Stimulated activated CD4-positive, alpha-beta T cell treated with anti-CD3 and anti-CD28 coated beads, Interleukin-15, amount 100 ng/mL, for 48 hours (primary cell): ENCODE measurements at regions not wholly inside any gene's neighbourhood (a gene's known extent, or its start where the extent isn't known, plus 50 kb on each side); places are given as distances from the start of the nearest gene placed in this dataset.
"Not testable (repeated sequence)": the region's sequence is repeated elsewhere in the genome, so short reads cannot be mapped to it uniquely, and the experiment has no call there.

Experiments
- DNase-seq, 2 donors: peaks; one replicate each; pipeline ENCODE4 v3.0.0-alpha.2; 2020; ENCODE audit warnings: low read depth in 2 of 2

DNA sequence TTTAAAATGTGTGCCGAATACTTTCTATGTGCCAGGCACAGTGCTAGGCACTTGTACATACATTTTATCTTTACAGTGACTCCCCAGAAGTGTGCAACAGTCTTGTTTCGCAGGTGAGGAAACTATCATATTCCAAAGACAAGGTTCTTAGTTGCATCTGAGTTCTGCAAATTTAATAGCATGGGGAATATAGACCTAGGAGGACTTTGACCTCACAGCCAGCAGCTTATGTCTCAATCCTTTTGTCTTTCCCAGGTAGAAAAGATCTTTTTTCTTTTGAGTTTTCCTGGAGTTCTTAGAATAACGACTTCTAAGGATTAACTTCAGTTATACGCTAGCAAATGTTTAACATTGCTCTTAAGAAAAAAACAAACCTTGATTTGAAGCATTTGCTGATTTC is 482.8 kb upstream of the ZMIZ1 start:
- DNase-seq = no peak

DNA sequence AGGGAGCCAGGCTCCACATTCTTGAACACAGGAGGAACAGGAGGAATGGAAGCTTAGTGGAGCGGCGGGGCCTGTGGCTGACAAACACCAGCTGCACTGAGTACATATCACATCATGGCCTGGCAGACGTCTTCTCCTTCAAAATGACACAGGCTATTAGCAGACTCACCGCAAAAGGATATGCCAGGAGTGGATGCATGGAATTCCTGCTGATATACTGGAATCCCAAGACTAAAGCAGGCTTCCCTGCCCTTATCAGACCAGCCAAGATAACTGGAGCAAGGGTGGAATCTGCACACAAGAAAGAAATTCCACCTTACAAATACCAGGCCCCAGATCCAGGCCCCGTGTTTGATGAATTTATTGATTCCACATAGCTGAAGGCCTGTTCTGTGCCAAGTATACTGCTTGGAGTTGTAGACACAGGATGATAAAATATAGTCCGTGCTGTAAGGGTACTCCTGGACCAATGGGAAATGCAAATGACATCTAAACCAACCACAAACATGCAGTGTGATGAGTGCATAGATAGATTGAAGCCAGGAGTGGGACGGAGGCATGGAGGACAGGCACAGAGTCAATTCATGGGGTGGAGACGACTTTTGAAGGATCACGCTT is 480.5 kb upstream of the ZMIZ1 start:
- no peak for DNase-seq

GRCh38 chr10:78589687-78590086 is 479.1 kb upstream of the ZMIZ1 start:
- DNase-seq = no peak

- DNase-seq = no peak
Observed at GRCh38 chr10:78591066-78591465, 477.7 kb upstream of the ZMIZ1 start.

DNA sequence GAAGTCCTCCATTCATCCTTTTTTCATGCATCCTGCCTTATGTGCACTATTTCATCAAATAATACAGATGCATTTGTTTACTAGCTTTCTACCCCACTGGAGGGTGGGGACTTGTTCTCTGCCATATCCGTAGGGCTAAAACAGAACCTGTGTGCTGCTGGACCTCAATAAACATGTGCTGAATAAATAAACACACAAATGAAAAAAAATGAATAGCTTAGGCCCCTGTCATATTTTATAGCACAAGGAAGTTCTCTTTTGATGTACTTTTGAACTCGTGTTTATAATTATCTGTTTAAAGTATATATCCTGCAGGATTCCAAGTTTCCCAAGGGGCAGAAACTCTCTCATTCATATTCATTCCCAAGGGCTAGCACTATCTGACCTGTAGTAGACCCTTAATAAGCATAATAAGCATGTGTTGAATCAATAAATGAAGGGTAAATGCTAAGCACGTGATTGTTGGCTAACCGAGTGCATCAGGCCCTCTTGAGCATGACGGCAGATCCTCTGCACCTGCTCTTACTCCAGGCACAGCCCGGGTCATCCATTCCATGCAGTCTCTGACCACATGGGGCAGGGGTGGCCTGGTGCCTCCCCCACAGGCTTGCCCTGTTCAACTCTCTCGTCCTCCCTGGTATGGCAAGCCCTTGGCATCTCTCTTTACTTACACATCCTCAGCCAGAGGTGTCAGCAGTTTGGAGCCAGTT is 474.1 kb upstream of the ZMIZ1 start:
- no peak for DNase-seq

DNA sequence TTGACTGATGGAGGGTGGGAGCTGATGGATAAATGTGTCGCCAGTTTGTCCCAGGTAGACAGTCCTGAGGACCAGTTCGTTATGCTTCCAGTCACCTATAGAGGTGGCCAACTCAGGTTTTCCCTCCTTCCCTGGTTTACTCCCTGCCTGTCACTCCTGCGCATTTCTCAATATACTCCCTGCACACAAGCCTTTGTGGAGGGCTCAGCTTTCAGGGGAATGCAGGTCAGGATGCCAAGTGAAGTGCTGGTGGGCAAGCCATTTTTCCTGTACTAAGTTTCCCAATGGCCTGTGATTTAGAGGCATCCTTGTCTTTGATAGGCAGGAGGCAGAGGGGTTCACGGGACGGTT is 473.5 kb upstream of the ZMIZ1 start:
- no peak for DNase-seq

- no peak for DNase-seq
Observed at GRCh38 chr10:78596556-78596955, 472.2 kb upstream of the ZMIZ1 start.

- DNase-seq = no peak
Observed at GRCh38 chr10:78597796-78598555, 470.8 kb upstream of the ZMIZ1 start.

DNA sequence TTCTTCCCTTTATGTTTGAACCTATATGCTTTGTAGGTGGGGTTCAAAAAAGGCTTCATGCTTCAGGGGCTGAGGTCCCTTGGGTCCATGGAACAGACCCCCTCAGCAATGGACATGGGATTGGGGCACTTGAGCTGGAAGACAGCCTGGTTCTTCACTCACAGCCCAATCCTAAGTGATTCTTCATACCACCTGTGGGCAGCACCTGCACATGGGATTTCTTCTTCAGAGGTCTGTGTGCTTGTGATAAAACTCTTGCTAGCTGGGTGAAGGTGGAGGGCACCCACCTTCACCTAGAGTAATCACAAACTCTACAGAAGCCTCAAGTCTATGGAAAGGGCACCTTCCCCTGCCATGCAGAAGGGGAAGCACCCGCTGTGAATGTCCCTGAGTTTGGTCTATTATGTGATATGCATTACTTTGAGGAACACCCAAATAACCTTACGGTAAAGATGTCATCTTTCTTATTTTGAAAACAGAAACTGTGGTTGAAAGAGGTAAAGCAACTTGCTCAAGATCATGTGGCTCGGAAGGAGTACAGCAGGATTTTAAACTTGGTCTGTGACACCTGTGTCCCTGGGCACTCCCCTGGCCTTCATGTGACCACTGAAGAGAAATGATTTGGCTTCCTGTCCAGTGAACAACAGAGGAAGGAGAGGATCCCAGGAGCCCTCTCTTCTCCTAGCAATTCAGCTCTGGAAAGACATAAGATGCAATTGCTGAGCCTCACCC is 469.5 kb upstream of the ZMIZ1 start:
- DNase-seq = no peak

GRCh38 chr10:78600121-78600665 is 468.6 kb upstream of the ZMIZ1 start:
- no peak for DNase-seq

DNA sequence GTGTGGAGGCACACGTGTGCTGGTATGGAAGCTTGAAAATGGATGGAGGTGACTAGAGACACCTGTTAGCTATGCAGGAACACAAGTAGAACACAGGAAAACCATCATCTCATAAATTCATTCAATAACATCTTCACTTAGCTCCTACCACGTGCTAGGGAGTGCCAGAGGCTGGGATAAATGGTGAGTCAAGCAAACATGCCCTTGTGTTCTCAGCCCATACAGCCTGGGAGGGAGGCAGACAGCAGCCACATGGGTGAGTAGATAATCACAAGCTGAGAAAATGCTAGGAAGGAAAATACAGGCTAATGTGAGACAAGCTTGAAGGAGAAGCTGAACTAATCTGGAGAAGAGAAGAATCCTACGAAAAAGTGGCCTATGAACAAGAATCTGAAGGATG is 468.0 kb upstream of the ZMIZ1 start:
- no peak for DNase-seq

- peak; percentile 16 to 22 for DNase-seq
Observed at GRCh38 chr10:78602201-78602932, 466.4 kb upstream of the ZMIZ1 start.

GRCh38 chr10:78604286-78604685 is 464.5 kb upstream of the ZMIZ1 start:
- no peak for DNase-seq

DNA sequence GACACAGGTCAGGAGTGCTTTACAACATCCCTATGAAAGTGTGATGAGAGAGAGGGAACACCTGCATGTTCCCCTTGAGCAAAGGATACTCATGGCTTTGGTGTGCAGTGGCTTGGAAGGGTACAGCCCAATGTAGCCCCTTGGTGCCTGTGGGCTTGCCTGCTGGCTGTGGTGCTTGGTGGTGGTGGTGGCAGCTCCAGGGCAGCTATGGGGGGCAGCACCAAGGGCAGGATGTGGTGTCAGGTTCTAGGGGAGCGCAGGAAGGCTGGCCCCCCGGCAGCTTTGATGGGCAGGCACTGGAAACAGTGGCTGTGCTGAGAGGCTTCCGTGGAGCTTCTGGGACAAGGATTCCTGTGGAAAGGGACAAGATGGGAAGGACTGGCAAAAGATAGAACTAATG is 464.0 kb upstream of the ZMIZ1 start:
- DNase-seq = no peak

GRCh38 chr10:78605800-78606350 is 462.9 kb upstream of the ZMIZ1 start:
- DNase-seq = no peak

DNA sequence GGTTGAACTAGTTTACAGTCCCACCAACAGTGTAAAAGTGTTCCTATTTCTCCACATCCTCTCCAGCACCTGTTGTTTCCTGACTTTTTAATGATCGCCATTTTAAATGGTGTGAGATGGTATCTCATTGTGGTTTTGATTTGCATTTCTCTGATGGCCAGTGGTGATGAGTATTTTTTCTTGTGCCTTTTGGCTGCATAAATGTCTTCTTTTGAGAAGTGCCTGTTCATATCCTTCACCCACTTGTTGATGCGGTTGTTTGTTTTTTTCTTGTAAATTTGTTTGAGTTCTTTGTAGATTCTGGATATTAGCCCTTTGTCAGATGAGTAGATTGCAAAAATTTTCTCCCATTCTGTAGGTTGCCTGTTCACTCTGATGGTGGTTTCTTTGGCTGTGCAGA is 462.0 kb upstream of the ZMIZ1 start:
- not testable (repeated sequence) for DNase-seq

DNA sequence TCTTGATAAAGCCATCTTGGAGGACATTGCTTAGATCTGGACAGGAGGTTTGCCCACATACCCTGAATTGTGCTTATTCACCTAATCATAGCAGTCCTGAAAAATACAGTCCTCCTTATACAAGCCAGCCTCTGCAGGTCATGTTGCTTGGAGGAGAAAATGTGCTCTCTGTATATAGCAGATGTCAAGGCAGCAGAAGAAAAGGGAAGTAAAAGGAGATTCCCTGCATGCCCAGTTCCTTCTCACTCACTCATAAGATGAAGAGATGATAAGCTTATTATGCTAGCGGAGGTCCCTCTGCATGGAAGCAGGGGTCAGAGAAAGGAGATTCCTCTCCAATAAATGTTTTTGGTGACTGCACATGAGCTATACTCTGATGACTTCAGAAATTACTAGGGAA is 458.8 kb upstream of the ZMIZ1 start:
- no peak for DNase-seq

GRCh38 chr10:78613132-78613531 is 455.6 kb upstream of the ZMIZ1 start:
- DNase-seq = no peak

DNA sequence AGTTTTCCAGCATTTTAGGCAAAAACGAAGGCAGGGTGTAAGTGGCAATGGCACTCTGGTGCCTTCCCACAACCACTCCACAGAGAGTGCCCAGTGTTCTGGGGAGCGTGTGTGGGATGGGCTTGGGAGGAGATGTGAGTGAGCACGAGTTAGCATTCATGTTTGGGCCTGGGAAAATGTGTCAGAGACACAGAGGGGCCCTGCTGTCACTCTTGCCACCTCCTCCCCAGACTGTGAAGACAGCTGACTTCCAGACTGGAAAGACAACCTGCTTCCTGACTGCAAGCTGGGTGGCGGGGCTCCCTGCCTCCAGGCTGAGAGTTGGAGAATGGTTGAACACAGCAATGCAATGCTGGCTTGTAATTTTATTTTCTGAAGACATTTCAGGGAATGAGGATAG is 454.5 kb upstream of the ZMIZ1 start:
- no peak for DNase-seq

- DNase-seq = no peak
Observed at GRCh38 chr10:78614744-78615143, 454.0 kb upstream of the ZMIZ1 start.

DNA sequence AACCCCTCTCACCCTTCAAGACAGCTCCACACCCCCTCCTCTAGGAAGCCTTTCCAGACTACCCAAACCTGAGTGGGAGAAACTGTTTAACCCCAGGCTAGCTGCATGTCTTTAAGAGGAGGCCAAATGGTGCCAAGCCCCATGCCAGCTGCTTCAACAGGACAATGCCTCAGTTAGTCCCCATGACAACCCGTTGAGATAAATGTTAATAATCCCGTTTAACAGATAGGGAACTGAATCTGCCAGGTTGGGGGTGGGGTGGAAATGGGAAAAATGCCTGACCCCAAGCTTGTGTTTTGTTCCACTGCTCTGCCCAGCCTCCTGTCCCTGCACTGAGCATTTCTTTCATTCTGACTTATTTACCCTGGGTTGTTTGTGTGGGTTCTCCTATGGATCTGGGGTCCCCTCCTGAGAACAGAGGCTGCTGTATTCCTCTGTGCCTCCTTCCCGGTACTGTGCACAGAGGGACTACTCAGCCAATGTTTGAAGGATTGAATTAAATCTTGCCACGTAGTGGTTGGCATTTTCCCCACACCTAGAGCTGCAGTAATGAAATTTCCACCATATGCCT is 452.6 kb upstream of the ZMIZ1 start:
- DNase-seq = no peak
